Thymus (tissue), 11 donors: ENCODE measurements at regions not wholly inside any gene's neighbourhood (a gene's known extent, or its start where the extent isn't known, plus 50 kb on each side); places are given as distances from the start of the nearest gene placed in this dataset.

Experiments
- DNase-seq, 9 donors: peaks; one replicate each; pipeline ENCODE4 v3.0.0-alpha.2; 2013; ENCODE audit warnings: low spot score in 9 of 9, low read depth in 6 of 9, missing footprints in 1 of 9
- H3K27ac ChIP-seq, 2 donors: one replicate each; pipeline ENCODE4 v1.5.1; 2013; ENCODE audit warnings: control low read depth in 1 of 2, low read depth in 1 of 2, low read length in 1 of 2, mild to moderate bottlenecking in 1 of 2, moderate library complexity in 1 of 2
- H3K27me3 ChIP-seq, 2 donors: one replicate each; pipeline ENCODE4 v1.5.1; 2013; ENCODE audit warnings: low read length in 1 of 2; ENCODE audit not compliant: control insufficient read depth in 2 of 2, insufficient read depth in 1 of 2
- H3K36me3 ChIP-seq, 2 donors: one replicate each; pipeline ENCODE4 v1.5.1; 2013; ENCODE audit warnings: low read length in 1 of 2, mild to moderate bottlenecking in 1 of 2, moderate library complexity in 1 of 2; ENCODE audit not compliant: control insufficient read depth in 2 of 2, insufficient read depth in 2 of 2
- H3K4me1 ChIP-seq, 2 donors: one replicate each; pipeline ENCODE4 v1.5.1; 2013; ENCODE audit warnings: low read length in 2 of 2; ENCODE audit not compliant: control insufficient read depth in 2 of 2, insufficient read depth in 2 of 2
- H3K4me3 ChIP-seq, 2 donors: one replicate each; pipeline ENCODE4 v1.5.1; 2013; ENCODE audit warnings: low read length in 2 of 2, control low read depth in 1 of 2, mild to moderate bottlenecking in 1 of 2
- H3K9me3 ChIP-seq, 2 donors: one replicate each; pipeline ENCODE4 v1.5.1; 2013; ENCODE audit warnings: low read length in 1 of 2, mild to moderate bottlenecking in 1 of 2; ENCODE audit not compliant: control insufficient read depth in 2 of 2, insufficient read depth in 1 of 2
- WGBS: extraction: QIAGEN DNeasy Blood & Tissue Kit; methylation state at CpG from one replicate; pipeline ENCODE4 v1.1.7; 2013; 5-methylcytosine and 5-hydroxymethylcytosine counted together
- donor health status: healthy.

DNA sequence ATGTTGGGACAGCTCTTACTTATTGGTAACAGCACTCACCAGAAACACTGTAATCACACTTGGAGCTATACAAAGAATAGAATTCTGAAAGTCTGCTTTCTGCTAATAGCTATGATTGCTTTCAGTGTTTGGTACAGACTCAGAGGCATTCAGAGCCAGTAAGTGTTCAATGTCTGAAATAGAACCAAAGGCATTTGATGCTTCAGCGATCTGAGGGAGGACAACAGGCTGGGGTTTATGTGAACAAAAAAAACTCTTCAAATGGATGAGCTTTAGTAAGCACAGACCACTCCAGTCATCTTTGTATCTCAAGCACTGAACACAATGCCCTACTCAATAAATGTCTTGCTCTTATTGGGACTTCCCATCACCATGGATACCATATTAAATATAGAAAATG, 322.8 kb upstream of the GRM3 start:
- Histone ChIP-seq H3K9me3 (no peaks in the 10 kb centered on the region), H3K27ac (no peak overlapping the region), H3K4me3 (no peak overlapping the region), H3K4me1 (no peaks in the 10 kb centered on the region), H3K27me3 (no peaks in the 10 kb centered on the region), H3K36me3 (no peaks in the 10 kb centered on the region)
- WGBS, result 85% methylated on average over 1 of the region's 1 CpG
- DNase-seq, result no peak

DNA sequence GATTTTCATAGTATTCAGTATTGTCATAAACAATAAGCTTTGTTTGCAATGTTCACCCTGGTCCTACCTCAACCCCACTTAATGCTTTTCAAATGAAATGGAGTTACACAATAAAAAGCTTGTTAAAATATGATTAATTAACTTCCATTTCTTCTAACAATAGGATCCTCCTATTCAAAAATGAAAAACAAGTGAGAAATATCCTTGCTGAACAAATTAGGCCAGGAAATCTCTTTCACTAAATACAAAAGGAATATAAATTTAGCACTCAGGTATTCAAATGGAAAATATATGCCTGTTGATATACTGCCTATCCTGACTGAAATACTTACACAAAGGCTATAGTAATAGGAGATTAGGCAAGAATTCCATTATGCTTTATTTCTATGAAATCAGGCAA, 323.4 kb upstream of the GRM3 start:
- Histone ChIP-seq H3K27me3 (no peaks in the 10 kb centered on the region), H3K9me3 (no peaks in the 10 kb centered on the region), H3K27ac (no peak overlapping the region), H3K4me1 (no peaks in the 10 kb centered on the region), H3K4me3 (no peak overlapping the region), H3K36me3 (no peaks in the 10 kb centered on the region)
- no peak for DNase-seq

DNA sequence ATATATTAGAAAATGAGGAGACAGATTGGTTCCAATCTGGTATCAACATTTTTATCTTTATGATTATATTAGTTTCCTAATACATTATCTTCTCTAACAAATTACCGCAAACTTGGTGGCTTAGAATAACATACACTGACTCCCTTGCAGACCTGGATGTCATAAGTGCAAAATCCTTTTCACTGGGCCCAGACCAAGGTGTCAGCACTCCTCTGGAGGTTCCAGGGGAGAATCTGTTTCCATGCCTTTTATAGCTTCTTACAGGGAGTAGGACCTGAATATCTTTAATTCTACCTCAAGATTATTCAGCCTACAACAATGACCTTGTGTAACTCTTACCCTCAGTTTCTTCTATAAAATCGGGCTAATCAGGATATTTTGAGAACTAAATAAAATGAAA, 329.9 kb upstream of the GRM3 start:
- no peaks in the 10 kb centered on the region for H3K27me3 ChIP-seq
- WGBS, result 52% methylated on average over 2 of the region's 2 CpGs
- H3K4me1 ChIP-seq, result no peaks in the 10 kb centered on the region
- H3K36me3 ChIP-seq, result no peaks in the 10 kb centered on the region
- DNase-seq, result no peak
- H3K27ac ChIP-seq, result no peak overlapping the region
- H3K9me3 ChIP-seq, result no peaks in the 10 kb centered on the region
- H3K4me3 ChIP-seq, result no peak overlapping the region

DNA sequence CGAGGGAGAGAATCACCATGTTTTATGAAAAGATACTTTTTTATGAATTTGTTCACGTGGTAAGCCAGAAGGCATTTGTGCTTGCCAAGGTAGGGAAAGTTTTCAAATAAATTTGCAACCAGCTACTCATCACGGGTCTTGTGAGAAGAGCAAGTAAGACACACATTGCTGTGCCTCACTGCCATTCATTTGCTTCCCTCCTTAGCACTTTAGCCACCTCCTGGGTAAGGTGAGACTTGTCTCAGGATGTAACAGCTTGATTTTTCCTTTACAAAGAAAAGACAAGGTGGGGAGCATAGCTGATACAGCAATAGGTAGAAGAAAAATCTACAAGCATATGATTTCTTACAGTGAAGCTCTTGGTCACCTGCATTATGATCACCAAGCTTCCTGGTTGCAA, 342.4 kb upstream of the GRM3 start:
- H3K9me3 ChIP-seq, result no peaks in the 10 kb centered on the region
- no peaks in the 10 kb centered on the region for H3K36me3 ChIP-seq
- WGBS, result 41% methylated on average over 3 of the region's 3 CpGs
- no peak overlapping the region for H3K27ac ChIP-seq
- H3K27me3 ChIP-seq, result no peaks in the 10 kb centered on the region
- H3K4me3 ChIP-seq, result no peak overlapping the region
- no peak for DNase-seq
- no peaks in the 10 kb centered on the region for H3K4me1 ChIP-seq

DNA sequence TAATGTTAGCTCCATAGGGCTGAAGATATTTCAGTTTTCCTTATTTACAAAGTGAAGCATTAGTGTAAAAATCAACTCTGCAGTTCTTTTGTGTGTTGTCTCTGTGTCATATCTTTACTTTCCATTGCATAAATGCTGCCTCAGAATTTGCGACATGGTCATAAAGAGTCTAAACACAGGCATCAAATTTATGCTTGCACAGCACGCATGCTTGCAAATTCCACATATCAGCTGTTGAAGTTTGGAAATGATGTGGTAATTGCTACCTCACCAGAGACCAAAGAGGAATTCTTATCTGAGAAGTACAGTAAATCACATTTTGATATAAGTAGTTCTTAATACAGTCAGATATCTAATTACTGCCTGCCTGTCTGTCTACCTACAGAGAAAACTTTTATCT, 348.2 kb upstream of the GRM3 start:
- no peak overlapping the region for H3K27ac ChIP-seq
- DNase-seq, result no peak
- no peaks in the 10 kb centered on the region for H3K9me3 ChIP-seq
- no peaks in the 10 kb centered on the region for H3K27me3 ChIP-seq
- WGBS, result 96% methylated on average over 2 of the region's 2 CpGs
- no peaks in the 10 kb centered on the region for H3K36me3 ChIP-seq
- H3K4me3 ChIP-seq, result no peak overlapping the region
- H3K4me1 ChIP-seq, result no peaks in the 10 kb centered on the region

DNA sequence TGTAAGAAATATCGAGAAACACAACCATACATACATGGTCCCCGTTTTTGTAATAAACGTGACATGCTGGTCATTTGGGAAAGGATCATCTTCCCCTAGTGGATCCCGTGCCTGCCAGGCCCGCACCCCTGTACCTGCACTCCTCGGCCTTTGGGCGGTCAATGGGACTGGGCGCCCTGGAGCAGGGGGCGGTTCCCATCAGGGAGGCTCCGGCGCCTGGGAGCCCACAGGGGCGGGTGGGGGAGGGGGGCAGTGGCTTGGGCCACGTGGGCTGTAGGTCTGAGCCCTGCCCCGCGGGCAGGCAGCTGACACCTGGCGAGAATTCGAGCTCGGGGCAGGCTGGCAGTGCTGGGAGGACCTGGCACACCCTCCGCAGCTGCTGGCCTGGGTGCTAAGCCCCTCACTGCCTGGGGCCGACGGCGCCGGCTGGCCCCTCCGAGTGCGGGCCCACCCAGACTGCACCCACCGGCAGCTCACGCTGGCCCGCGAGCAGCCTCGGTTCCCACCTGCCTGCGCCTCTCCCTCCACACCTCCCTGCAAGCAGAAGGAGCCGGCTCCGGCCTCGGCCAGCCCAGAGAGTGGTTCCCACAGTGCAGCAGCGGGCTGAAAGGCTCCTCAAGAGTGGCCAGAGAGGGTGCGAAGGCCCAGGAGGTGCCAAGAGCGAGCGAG, 361.6 kb upstream of the GRM3 start:
- no peak for DNase-seq
- Histone ChIP-seq H3K36me3 (no peaks in the 10 kb centered on the region), H3K27ac (no peak overlapping the region), H3K4me1 (no peaks in the 10 kb centered on the region), H3K9me3 (no peaks in the 10 kb centered on the region), H3K27me3 (no peaks in the 10 kb centered on the region), H3K4me3 (no peak overlapping the region)
- 95% methylated on average over 38 of the region's 38 CpGs for WGBS

DNA sequence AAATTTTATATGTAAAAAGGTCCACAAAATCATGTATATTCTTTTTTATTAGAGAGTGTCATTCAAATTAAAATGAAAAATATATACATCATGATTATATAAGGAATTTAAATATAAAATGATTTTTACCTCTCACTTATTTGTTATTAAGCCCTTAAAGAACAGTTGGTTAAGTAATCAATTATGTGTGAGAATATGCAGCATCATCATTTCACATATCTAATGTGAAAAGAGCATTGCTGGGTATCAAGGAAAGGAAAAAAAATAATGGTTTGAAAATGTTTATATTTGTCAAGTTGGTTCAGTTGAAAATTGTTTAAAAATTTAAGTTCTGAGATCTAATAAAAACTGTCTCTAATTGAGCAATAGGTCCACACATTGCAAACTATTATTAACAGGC, 363.6 kb upstream of the GRM3 start:
- Histone ChIP-seq H3K9me3 (no peaks in the 10 kb centered on the region), H3K4me1 (no peaks in the 10 kb centered on the region), H3K27ac (no peak overlapping the region), H3K4me3 (no peak overlapping the region), H3K36me3 (no peaks in the 10 kb centered on the region), H3K27me3 (no peaks in the 10 kb centered on the region)
- DNase-seq, result no peak

DNA sequence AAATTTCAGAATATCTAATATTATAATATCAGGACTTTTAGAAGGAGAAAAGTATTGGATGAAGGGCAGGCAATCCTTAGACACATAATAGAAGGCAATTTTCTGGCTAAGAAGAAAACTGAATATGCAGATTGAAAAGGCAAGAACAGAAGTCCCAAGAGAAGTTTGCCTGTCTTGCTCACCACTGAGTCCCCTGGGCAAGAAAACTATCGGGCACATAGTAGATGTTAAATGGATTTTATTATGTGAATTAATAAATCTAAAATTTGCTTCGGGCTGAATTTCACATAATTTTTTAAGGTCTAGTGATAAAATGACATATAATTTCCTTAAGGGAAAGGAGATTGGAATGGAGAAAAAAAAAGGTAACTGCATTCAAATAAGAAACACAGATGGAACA, 380.9 kb upstream of the GRM3 start:
- Histone ChIP-seq H3K36me3 (no peaks in the 10 kb centered on the region), H3K4me1 (no peaks in the 10 kb centered on the region), H3K27me3 (no peaks in the 10 kb centered on the region), H3K9me3 (no peaks in the 10 kb centered on the region), H3K4me3 (no peak overlapping the region), H3K27ac (no peak overlapping the region)
- WGBS, result 97% methylated on average over 2 of the region's 2 CpGs
- no peak for DNase-seq

DNA sequence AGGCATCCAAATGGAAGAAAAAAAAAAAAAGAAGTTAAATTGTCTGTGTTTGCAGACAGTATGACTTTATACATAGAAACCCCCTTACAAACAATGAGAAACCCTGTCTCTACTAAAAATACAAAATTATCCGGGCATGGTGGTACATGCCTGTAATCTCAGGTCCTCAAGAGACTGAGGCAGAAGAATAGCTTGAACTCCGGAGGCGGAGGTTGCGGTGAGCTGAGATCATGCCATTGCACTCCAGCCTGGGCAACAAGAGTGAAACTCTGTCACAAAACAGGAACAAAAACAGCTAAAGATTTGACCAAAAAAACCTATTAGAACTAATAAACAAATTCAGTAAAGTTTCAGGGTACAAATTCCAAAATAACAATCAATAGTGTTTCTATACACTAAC, 385.8 kb upstream of the GRM3 start:
- Histone ChIP-seq H3K4me3 (no peak overlapping the region), H3K9me3 (no peaks in the 10 kb centered on the region)
- WGBS, result 97% methylated on average over 4 of the region's 4 CpGs

DNA sequence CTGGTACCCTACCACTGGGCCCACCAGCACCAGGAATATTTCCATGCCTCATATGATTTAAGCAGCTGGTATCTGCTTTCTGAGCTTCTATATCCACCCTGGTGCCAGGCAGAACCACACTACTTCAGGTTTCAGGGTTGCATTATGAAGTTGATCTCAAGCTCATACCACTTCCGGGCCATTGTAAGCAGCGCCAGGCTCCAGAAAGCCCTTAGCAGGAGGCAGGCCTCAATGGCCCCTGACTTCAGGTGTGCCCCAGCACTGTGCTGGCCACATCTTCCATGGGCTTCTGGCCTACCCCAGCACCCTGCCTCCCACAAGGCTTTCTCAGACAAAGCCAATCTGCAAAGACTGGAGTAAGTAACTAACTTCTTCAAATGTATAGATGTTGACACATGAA, 391.3 kb upstream of the GRM3 start:
- DNase-seq, result no peak
- H3K4me3 ChIP-seq, result no peak overlapping the region
- H3K27me3 ChIP-seq, result no peaks in the 10 kb centered on the region
- H3K36me3 ChIP-seq, result no peaks in the 10 kb centered on the region
- H3K9me3 ChIP-seq, result peaks cover 0 to 3% of the 10 kb centered on the region in 2 donors
- WGBS, result 98% methylated on average over 2 of the region's 2 CpGs
- H3K27ac ChIP-seq, result no peak overlapping the region
- H3K4me1 ChIP-seq, result no peaks in the 10 kb centered on the region

More for the DNA sequence above, 385.8 kb upstream of the GRM3 start:
- Histone ChIP-seq H3K27me3 (no peaks in the 10 kb centered on the region), H3K27ac (no peak overlapping the region), H3K36me3 (no peaks in the 10 kb centered on the region), H3K4me1 (no peaks in the 10 kb centered on the region)
- no peak for DNase-seq
